Small intestine (tissue), 7 donors: ENCODE measurements at regions not wholly inside any gene's neighbourhood (a gene's known extent, or its start where the extent isn't known, plus 50 kb on each side); places are given as distances from the start of the nearest gene placed in this dataset.

Source experiments
- DNase-seq, 2 donors: peaks; one replicate each; pipeline versions ENCODE4 v3.0.0 to v3.0.0-alpha.2; 2013
- FAIRE-seq: peaks from 2 replicates; lab custom pipeline; 2012; peaks lifted over from hg19 to GRCh38; lab: Jason Lieb, UNC
- H3K27ac ChIP-seq, 3 donors: one replicate each; pipeline ENCODE4 v1.5.1; 2013; ENCODE audit warnings: low read length in 2 of 3, mild to moderate bottlenecking in 2 of 3, control low read depth in 1 of 3, inconsistent platforms in 1 of 3, low read depth in 1 of 3, moderate library complexity in 1 of 3
- H3K27me3 ChIP-seq, 3 donors: one replicate each; pipeline ENCODE4 v1.6.1; 2013; ENCODE audit warnings: low read length in 3 of 3, inconsistent platforms in 1 of 3; ENCODE audit not compliant: control insufficient read depth in 3 of 3, insufficient read depth in 3 of 3
- H3K36me3 ChIP-seq, 3 donors: one replicate each; pipeline ENCODE4 v1.6.1; 2013; ENCODE audit warnings: low read length in 3 of 3, inconsistent platforms in 1 of 3, low read depth in 1 of 3, mild to moderate bottlenecking in 1 of 3, moderate library complexity in 1 of 3; ENCODE audit not compliant: control insufficient read depth in 3 of 3, insufficient read depth in 2 of 3
- H3K4me1 ChIP-seq, 3 donors: one replicate each; pipeline ENCODE4 v1.6.1; 2013; ENCODE audit warnings: low read length in 2 of 3, inconsistent platforms in 1 of 3, low read depth in 1 of 3, mild to moderate bottlenecking in 1 of 3, moderate library complexity in 1 of 3; ENCODE audit not compliant: control insufficient read depth in 3 of 3, insufficient read depth in 2 of 3
- H3K4me3 ChIP-seq, 3 donors: one replicate each; pipeline ENCODE4 v1.5.1; 2013; ENCODE audit warnings: low read length in 3 of 3, control low read depth in 1 of 3, inconsistent platforms in 1 of 3, low read depth in 1 of 3, mild to moderate bottlenecking in 1 of 3, moderate library complexity in 1 of 3
- H3K9me3 ChIP-seq, 2 donors: one replicate each; pipeline ENCODE4 v1.6.1; 2013; ENCODE audit warnings: low read depth in 1 of 2, low read length in 1 of 2; ENCODE audit not compliant: control insufficient read depth in 2 of 2, insufficient read depth in 1 of 2
- WGBS, 3 donors: extraction: QIAGEN DNeasy Blood & Tissue Kit; methylation state at CpG; one replicate each; pipeline ENCODE4 v1.1.7; 2013; 5-methylcytosine and 5-hydroxymethylcytosine counted together
- donor health status: healthy with polysubstance abuse.
- donor health status: control.
- donor health status: control.
- donor health status: Bipolar disorder and iron deficiency.
- donor health status: healthy.

DNA sequence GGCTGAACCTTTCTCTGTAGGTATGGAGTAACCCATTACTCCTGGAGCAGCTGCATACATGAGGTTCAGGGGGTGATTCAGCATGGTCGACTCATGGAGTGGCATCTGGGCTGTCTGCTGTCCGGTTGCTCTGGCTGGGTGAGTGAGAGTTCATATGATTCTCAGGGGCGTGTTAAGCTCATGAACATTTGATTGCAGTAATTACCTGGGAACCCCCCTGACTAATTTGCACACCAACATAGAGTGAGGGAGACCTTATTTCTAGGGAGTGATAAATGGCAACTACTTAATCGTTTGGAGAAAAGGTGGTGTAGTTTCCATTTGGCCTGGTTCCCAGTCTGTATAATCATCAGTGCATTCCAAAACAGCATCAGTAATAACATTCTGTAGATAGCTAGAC is 661.9 kb downstream of the ETS1 start:
- peaks cover 0 to under 1% of the 10 kb centered on the region in 2 donors for H3K9me3 ChIP-seq
- FAIRE-seq = no peak
- H3K36me3 ChIP-seq = no peaks in the 10 kb centered on the region
- no peak overlapping the region for H3K27ac ChIP-seq
- DNase-seq = no peak
- WGBS, 3 donors = 58 to 63% (median 59%) methylated on average over 4 of the region's 4 CpGs
- H3K4me3 ChIP-seq = no peak overlapping the region
- H3K4me1 ChIP-seq = no peaks in the 10 kb centered on the region
- no peaks in the 10 kb centered on the region for H3K27me3 ChIP-seq

DNA sequence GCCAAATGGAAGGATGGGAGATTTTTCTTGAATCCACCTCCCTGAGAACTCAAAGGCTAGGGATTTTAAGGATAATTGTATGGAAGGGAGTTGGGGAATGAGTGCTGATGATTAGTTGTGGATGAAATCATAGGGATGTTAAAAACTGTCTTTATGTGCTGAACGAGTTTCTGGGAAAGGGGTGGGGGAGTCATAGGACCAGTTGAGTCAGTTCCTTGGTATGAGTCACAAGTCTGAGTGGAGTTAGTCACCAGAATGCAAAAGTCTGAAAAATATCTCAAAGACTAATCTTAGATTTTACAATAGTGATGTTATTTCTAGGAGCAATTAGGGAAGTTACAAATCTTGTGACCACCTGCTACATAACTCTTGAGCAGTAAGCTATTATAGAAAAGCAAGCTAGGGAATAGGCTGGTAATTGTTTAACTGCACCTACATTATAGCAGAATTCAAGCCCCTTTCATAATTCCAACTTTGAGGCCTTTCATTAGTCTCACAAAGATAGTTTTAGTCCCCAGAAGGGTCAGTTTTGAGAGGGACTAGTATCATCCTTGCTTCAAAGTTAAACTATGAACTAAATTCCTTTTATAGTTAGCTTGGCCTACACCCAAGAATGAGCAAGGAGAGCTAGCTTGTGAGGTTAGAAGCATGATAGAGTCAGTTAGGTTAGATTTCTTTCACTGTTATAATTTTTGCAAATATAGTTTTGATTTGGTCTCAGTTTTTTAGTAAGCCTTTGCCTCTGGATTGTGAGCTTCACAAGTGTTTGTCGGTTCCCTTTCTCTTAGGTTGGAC is 668.0 kb downstream of the ETS1 start:
- Histone ChIP-seq H3K27ac (no peak overlapping the region), H3K27me3 (no peaks in the 10 kb centered on the region), H3K9me3 (peaks cover 2 to 20% of the 10 kb centered on the region in 2 donors), H3K36me3 (no peaks in the 10 kb centered on the region), H3K4me1 (no peaks in the 10 kb centered on the region), H3K4me3 (no peak overlapping the region)
- WGBS, 3 donors = 69 to 76% (median 75%) methylated on average over 2 of the region's 2 CpGs
- FAIRE-seq (no peak), DNase-seq (no peak)

DNA sequence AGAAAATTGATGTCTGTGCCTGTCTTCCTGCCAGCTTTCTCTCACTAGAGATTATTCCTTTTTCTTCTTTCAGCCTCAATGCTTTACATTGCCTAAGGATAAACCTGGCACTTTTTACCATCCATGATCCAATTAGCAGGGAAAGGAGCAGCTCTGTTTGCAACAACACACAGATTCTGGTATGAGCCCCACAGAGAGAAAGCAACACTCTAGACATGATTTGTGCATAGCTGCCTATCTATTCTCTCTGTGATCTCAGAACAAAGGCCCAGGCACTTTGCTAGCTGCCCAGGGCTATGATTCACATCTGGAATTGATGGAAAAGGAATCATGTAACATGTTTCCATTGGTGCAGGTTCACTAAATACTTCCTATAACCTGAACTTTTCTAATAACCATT is 685.0 kb downstream of the ETS1 start:
- no peaks in the 10 kb centered on the region for H3K4me1 ChIP-seq
- FAIRE-seq (no peak), DNase-seq (no peak)
- no peaks in the 10 kb centered on the region for H3K27me3 ChIP-seq
- H3K4me3 ChIP-seq = no peak overlapping the region
- H3K9me3 ChIP-seq = peaks cover 3 to 12% of the 10 kb centered on the region in 2 donors
- no peak overlapping the region for H3K27ac ChIP-seq
- no peaks in the 10 kb centered on the region for H3K36me3 ChIP-seq

DNA sequence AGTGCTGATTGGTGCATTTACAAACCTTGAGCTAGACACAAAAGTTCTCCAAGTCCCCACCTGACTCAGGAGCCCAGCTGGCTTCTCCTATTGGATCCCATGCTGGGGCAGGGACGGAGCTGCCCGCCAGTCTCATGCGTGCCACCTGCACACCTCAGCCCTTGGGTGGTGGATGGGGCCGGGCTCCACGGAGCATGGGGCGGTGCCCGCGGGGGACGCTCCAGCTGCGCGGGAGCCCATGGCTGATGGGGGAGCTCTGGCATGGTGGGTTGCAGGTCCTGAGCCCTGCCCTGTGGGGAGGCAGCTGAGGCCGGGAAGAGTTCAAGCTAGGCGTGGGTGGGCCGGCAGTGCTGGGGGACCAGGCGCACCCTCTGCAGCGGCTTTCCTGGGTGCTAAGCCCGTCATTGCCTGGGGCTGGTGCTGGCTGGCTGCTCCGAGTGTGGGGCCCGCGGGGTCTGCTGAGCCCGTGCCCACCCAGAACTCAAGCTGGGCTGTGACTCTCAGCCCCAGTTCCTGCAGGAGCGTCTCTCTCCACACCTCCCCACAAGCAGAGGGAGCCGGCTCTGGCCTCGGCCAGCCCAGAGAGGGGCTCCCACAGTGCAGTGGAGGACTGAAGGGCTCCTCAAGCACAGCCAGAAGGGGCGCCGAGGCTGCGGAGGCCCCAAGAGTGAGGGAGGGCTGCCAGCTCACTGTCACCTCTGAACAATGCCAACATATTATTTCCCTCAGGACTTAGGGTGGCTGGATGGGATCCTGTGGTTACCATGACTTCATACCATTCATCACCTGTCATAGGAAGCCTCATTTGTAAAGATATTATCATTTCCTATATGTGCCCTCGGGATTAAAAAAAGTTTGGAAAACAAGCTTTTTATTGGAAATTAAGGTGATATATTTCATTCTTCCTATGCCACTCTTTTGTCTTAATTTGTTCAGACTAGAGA is 688.7 kb downstream of the ETS1 start:
- FAIRE-seq (no peak), DNase-seq (no peak)
- H3K27ac ChIP-seq = no peak overlapping the region
- no peaks in the 10 kb centered on the region for H3K36me3 ChIP-seq
- 92 to 96% (median 95%) methylated on average over 28 of the region's 28 CpGs for WGBS, 3 donors
- peaks cover 3 to 14% of the 10 kb centered on the region in 2 donors for H3K9me3 ChIP-seq
- no peaks in the 10 kb centered on the region for H3K27me3 ChIP-seq
- no peaks in the 10 kb centered on the region for H3K4me1 ChIP-seq
- no peak overlapping the region for H3K4me3 ChIP-seq

DNA sequence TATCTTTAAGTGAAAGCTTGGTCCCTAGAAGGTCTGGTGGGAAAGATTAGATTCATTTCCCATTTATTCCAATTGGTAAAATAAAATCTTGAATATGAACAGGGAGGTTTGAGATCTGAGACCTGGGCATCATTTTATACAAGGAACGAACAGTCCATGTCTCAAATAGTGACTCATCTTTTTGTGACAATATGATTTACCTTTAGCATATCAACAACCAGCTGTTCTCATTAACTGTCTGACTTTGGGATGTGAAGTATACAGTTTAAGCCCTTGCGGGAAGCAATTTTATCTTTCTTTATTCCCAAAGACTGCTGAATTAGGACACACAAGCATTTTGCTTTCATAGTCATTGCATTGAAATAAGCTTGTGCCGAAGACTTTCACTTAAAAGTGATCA is 691.6 kb downstream of the ETS1 start:
- H3K36me3 ChIP-seq = no peaks in the 10 kb centered on the region
- 59 to 78% (median 62%) methylated on average over 3 of the region's 3 CpGs for WGBS, 3 donors
- H3K27me3 ChIP-seq = no peaks in the 10 kb centered on the region
- H3K4me1 ChIP-seq = no peaks in the 10 kb centered on the region
- peaks cover 3 to 14% of the 10 kb centered on the region in 2 donors for H3K9me3 ChIP-seq
- no peak overlapping the region for H3K27ac ChIP-seq
- FAIRE-seq (no peak), DNase-seq (no peak)
- H3K4me3 ChIP-seq = no peak overlapping the region

DNA sequence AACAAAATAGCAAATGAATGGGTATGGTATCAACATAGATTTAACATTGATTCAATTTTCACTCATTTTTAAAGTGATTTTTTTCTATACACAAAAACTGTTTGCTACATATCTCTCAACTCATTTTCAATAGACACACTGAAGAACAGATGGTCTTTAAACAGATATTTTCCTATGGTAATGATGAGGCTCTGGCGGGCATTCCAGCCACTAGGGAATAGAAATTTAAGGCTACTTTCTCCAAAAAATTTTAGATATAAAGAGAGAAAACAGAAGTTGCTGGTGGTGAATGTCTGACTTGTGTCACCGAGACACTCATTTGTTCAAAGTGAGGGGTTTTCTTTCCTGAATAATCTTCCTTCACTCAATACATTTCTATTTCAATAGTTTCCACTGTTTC is 693.0 kb downstream of the ETS1 start:
- WGBS, 3 donors = 83 to 100% (median 88%) methylated on average over 2 of the region's 2 CpGs
- no peak for DNase-seq
- no peak for FAIRE-seq
- no peak overlapping the region for H3K27ac ChIP-seq
- no peaks in the 10 kb centered on the region for H3K36me3 ChIP-seq
- no peaks in the 10 kb centered on the region for H3K27me3 ChIP-seq
- H3K4me3 ChIP-seq = no peak overlapping the region
- H3K4me1 ChIP-seq = no peaks in the 10 kb centered on the region
- H3K9me3 ChIP-seq = peaks cover 3 to 14% of the 10 kb centered on the region in 2 donors

DNA sequence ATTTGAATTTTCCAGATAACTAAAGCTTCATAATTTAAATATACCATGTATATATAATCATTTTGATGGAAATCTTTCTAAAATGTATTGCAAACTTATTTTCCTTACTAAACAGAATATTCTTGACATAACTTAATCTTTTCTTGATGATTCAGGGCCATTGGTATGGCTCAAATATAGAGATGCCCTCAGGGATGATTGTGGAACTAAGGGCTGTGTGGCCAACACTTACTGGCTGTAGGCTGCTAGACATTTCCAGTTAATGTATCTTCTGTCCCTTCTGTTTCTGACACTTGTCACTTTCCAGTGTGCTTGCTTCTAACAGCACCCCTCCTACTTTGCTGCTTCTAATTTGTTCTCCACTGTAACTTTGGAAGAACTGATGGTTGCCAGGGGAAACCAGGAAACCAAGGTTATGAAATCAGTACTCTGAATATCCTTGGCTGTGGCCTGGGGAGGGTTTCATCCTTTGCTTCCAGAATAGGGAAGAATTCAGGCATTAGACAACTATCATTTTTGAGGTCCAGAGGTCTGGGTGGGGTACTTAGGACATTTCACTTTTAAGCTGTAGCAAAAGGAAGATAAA is 697.2 kb downstream of the ETS1 start:
- DNase-seq (no peak), FAIRE-seq (no peak)
- Histone ChIP-seq H3K36me3 (no peaks in the 10 kb centered on the region), H3K4me1 (no peaks in the 10 kb centered on the region), H3K27me3 (no peaks in the 10 kb centered on the region), H3K9me3 (peaks cover 0 to 14% of the 10 kb centered on the region in 2 donors), H3K27ac (no peak overlapping the region), H3K4me3 (no peak overlapping the region)

DNA sequence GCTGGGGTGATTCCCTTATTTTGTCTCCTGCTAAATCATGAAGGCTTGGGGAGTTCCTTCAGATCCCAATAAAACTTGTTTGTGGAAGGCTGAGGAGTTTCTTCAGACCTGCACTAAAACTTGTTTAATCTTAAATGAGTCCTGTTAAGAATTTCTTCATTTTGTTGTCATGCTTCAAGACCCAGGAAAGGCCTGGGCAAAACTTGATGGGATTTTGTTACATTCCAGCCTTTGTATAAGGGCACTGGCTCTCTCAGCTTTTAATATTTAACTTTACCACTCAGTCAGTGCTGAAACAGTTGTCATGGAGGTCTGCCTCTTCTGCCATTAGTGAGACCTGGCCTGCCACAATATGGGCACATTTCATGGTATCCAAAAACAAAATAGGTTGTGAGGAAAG is 699.0 kb downstream of the ETS1 start:
- FAIRE-seq (no peak), DNase-seq (no peak)
- Histone ChIP-seq H3K36me3 (no peaks in the 10 kb centered on the region), H3K4me3 (no peak overlapping the region), H3K27ac (no peak overlapping the region), H3K27me3 (no peaks in the 10 kb centered on the region), H3K9me3 (peaks cover 0 to 18% of the 10 kb centered on the region in 2 donors), H3K4me1 (no peaks in the 10 kb centered on the region)
